ENCODE measurements at regions not wholly inside any gene's neighbourhood (a gene's known extent, or its start where the extent isn't known, plus 50 kb on each side); places are given as distances from the start of the nearest gene placed in this dataset.
A peak's percentile ranks its signal among the peaks of the same experiment; 100 is the strongest.

- TF ChIP-seq CTCF (conservative IDR thresholded peaks at IDR 0.05) (peak; percentile 89), ZFX (IDR thresholded peaks at IDR 0.05) (no peak)
Observed at GRCh38 chr5:36743891-36744772, 132.4 kb upstream of the NIPBL start.

All from C4-2B (cell line).